Hematopoietic multipotent progenitor cell treated with erythropoietin and hydrocortisone succinate and interleukin-3 and kit ligand, for 6 days (in vitro differentiated cells): ENCODE measurements at regions not wholly inside any gene's neighbourhood (a gene's known extent, or its start where the extent isn't known, plus 50 kb on each side); places are given as distances from the start of the nearest gene placed in this dataset.
"Not testable (repeated sequence)": the region's sequence is repeated elsewhere in the genome, so short reads cannot be mapped to it uniquely, and the experiment has no call there.

Experiments used
- DNase-seq: peaks from one replicate; pipeline ENCODE4 v3.0.0-alpha.2; 2015

DNA sequence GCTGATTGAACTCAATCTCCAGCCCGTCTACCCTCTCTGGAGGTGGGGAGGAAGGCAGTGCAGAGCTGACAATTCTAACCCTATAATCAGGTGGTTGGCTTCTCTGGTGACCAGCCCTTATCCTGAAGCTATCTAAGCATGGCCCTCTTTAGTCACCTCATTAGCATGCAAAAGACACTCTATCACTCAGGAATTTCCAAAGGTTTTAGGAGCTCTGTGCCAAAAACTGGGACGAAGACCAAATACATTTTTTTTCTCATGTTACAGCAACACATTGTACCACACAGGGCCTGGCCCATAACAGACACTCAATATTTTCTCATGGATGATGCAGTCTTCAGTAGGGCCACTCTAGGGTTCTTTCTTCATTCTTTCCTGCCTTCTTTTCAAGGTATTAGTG, 118.8 kb upstream of the VLDLR start:
- no peak for DNase-seq

GRCh38 chr9:2506321-2506720, 115.3 kb upstream of the VLDLR start:
- DNase-seq, result no peak

DNA sequence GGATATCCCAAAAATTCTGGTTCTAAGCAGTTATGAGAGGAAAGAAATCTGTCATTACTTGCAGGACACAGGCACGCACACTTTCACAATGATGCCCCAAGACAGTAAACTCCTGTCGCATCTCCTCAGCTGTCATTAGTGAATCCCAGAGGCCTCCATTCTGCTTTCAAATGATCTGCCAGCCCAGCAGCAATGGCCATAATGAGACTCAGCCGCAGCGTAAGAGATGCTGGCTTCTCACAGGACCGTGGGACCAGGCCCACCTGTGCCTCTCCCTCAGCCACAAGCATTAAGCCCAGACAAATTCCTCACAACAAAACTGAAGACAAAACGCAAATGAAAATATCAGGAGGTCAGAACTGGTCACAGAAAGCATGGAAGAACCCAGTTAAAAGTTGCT, 98.0 kb upstream of the VLDLR start:
- DNase-seq, result no peak

DNA sequence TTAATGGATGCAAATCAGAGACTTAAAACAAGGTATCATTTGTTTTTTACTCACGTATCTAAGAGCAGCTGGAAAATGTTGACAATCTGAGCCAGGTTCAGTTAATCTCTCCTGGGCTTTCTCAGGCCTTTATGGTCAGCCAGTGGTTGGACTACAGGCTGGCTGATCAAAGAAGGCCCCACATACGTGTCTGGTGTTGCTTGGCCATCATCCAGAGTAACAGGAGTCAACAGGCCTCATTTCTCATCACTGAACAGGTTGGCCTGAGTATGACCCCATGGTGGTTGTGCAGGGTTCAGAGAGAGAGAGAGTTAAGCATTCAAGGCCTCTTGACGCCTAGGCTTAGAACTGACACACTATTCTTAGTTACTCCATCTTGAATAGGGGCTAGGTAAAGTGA, 97.0 kb upstream of the VLDLR start:
- DNase-seq, result no peak

- DNase-seq, result no peak
Observed at GRCh38 chr9:2525147-2525546, 96.4 kb upstream of the VLDLR start.

GRCh38 chr9:2526071-2526828, 95.3 kb upstream of the VLDLR start:
- no peak for DNase-seq

GRCh38 chr9:2531481-2531880, 90.1 kb upstream of the VLDLR start:
- DNase-seq, result no peak

DNA sequence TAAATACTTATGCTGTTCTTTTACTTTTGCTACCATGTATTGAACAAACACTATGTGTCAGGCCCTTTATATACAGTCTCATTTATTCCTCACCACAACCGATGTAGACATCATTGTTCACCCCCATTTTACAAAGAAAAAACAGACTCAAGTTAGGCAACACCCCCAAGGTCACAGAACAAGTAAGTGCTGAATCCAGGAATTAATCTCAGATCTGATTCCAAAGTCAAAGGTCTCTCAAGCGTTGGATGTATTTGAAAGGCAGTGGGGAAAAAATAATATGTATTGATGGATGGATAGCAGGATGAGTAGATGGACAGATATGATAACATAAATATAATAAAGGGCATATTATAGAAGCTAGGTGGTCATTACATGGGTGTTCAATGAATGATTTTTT, 85.1 kb upstream of the VLDLR start:
- no peak for DNase-seq

- no peak for DNase-seq
Observed at GRCh38 chr9:2545881-2546490, 75.6 kb upstream of the VLDLR start.

DNA sequence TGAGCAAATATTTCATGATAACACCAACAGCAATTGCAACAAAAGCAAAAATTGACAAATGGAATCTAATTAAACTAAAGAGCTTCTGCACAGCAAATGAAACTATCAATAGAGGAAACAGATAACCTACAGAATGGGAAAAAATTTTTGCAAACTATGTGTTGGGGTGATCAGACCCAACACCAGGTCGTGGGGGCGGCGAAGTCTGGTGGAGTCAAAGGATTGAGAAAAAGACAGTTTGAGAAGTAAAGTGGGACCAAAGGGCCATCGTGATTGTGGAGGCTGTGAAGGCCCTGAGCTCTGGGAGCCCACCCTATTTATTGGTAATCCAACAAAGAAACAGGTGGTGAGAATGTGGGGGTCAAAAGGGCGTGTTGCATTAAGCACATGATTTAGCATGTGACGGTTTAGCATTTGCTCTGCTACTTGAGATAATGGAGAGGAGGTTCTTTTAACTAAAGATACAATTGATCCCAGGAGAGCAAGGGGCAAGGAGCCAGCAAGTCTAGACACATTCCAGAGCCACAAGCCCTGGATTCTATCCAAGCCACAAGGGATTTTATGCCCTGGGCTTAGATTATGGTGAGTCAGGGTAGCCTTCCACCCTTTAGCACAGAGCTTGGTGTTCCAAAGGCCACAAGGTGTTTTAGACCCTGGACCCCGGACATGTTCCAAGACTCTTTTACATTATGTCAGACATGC, 65.5 kb upstream of the VLDLR start:
- DNase-seq, result not testable (repeated sequence)

GRCh38 chr9:2557693-2558092, 63.9 kb upstream of the VLDLR start:
- DNase-seq, result no peak

DNA sequence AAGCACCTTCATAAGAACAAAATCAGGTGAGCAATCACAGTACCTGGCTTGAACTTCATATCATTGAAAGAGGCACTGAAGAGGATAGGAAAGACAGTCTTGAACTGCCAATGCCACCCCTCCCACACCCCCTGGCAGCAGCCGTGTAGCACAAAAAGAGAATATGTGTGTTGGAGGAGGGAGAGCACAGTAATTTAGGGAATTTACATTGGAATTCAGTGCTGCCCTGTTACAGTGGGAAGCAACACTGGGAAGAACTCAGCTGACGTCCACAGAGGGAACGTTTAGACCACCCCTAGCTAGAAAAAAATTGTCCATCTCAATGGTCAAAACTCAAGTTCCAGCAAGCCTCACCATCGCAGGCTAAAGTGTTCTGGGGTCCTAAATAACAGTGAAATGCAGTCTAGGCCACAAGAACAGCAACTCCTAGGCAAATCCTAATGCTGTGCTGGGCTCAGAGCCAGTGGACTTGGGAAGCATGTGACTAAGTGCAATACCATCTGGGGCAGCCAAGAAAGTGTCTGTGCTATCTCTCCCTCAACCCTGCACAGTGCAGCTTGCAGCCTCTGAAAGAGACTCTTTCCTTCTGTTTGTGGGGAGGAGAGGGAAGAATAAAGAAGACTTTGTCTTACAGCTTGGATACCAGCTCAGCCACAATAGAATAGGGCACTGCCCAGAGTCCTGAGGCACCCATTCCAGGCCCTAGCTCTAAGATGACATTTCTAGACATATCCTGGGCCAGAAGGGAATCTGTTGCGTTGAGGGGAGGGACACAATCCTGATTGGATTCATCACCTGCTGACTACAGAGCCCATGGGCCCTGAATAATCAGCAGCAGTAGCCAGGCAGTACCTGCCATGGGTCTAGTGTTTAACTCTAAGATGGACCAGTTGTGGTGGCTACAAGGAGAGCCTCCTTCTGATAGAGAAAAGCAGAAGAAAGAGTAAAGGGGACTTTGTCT, 62.1 kb upstream of the VLDLR start:
- no peak for DNase-seq

DNA sequence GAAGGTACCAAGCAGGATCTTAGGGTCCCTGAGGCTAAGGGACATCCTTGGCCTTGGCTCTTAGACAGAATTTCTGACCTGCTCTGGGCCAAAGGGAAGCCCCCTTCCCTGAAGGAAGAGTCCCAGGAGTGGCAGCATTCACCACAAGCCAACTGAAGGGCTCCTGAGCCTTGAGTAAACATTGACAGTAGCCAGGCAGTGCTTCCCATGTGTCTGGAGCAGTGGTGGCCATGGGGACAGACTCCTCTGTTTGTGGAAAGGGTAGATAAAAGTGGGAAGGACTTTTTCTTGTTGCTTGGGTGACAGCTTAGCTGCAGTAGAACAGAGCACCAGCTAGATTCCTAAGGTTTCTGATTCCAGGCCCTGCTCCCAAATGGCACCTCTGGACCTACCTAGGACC, 61.4 kb upstream of the VLDLR start:
- no peak for DNase-seq

- no peak for DNase-seq
Observed at GRCh38 chr9:2565676-2566340, 55.8 kb upstream of the VLDLR start.

GRCh38 chr9:2567922-2568321, 53.7 kb upstream of the VLDLR start:
- no peak for DNase-seq

GRCh38 chr9:2568689-2569088, 52.9 kb upstream of the VLDLR start:
- no peak for DNase-seq

DNA sequence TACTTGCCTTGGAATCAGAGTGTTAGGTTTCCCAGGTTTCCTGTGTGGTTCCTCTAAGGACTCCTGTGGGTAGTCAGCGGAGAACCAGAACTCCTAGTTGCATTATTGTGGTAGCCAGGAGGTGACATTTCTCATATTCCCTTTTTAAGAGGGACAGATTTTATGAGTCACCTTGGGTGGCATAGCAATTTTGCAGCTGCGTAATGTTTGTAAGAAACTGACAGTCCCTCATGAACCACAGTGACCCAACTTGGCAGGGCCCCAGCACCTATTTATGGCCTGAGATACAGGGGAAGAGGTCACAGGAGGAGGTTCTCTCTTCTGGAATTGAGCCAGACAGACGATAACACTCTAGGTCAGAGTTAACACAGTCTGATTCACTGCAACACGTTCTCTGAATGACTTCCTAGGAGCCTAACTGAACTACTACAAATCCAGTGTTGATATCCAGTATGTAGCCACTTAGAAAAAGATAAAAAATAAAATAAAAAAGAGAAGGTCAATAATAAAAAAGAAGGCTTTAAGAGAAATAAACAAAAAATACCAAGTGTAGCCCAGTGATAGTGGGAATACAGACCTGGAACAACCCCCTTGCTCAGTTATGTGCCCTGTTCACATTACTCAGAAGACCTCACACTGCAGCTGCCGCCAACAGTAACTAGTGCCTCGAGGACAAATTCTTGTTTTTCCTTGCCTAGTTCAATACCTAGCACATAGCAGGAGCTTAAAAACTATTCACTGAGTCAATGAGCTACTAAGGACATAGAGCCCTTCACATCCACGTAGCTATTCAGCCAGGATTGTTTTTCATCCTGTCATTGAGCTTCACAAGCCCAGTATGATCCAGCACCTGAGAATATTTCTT, 50.7 kb upstream of the VLDLR start:
- peak; percentile 78 for DNase-seq
